ENCODE measurements at regions not wholly inside any gene's neighbourhood (a gene's known extent, or its start where the extent isn't known, plus 50 kb on each side); places are given as distances from the start of the nearest gene placed in this dataset.

DNA sequence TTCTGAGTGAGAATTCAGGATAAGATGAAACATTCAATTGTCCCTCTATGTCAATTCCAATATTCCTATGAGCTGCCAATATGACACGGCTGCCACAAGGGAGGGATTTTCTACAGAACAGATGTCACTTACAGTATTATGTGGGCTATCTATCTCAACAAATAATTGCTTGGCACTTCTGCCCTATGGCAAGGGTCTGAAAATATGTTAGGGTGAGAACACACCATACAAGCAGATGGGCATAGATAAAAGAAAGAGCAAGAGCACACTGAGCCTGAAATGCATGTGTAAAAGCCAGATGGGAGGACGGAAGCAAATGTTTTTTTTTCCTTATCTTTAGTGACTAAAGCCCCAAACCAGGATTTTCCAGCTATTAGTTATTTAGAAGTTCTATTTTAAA, 70.1 kb upstream of the TFEC start:
- Histone ChIP-seq H3K9me3 (ENCODE audit: control insufficient read depth in 2 of 2, insufficient read depth in 1 of 2, low read length in 1 of 2) (no peaks in the 10 kb centered on the region), H3K4me3 (ENCODE audit: low read length in 2 of 2) (no peak overlapping the region), H3K27ac (ENCODE audit: low read depth in 1 of 2, low read length in 1 of 2) (no peak overlapping the region), H3K36me3 (ENCODE audit: control insufficient read depth in 2 of 2, insufficient read depth in 2 of 2, low read length in 1 of 2) (no peaks in the 10 kb centered on the region), H3K4me1 (ENCODE audit: control insufficient read depth in 2 of 2, insufficient read depth in 2 of 2, low read length in 2 of 2) (no peaks in the 10 kb centered on the region), H3K27me3 (ENCODE audit: control insufficient read depth in 2 of 2, insufficient read depth in 1 of 2, low read length in 1 of 2) (no peaks in the 10 kb centered on the region)
- 97% methylated on average over 2 of the region's 2 CpGs for WGBS
- DNase-seq (ENCODE audit: low read depth in 6 of 9, low spot score in 9 of 9) = no peak

DNA sequence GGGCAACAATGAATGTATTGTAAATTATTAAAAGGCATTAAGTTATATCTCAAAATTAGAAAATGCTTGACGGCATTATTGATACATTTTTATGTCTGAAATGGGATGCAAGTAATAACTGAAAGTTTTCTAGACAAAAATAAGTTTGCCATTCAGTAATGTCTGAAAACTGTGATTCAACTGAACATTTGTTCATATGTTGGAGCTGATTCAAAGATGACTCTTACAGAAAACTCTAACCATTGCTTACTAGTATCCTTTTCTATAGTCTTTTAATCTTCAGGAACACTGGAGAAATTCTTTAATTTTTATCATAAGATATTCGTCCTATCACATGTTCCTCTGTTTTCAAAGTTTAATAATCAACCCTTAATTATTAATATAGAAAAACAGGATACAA, 71.1 kb upstream of the TFEC start:
- H3K27me3 ChIP-seq (ENCODE audit: control insufficient read depth in 2 of 2, insufficient read depth in 1 of 2, low read length in 1 of 2) = no peaks in the 10 kb centered on the region
- 94% methylated on average over 2 of the region's 2 CpGs for WGBS

DNA sequence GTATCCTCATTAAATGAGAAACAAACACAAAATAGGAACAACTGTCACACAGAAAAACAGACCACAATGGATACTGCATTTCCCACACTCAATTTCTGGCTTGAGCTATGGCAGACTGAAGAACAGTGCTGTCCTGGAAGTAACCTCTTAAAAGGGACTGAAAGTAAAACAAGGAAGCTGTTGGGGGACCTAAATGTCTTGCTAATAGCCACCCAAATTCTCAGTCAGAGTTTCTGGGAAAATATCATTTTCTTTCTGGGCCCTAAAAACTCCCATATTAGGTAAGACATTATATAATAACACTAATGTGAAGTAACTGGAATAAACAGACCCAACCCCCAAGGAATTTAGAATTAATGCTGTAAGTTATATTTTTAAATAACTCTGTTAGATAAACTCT, 80.9 kb upstream of the TFEC start:
- no peak overlapping the region for H3K27ac ChIP-seq (ENCODE audit: low read depth in 1 of 2, low read length in 1 of 2)
- H3K27me3 ChIP-seq (ENCODE audit: control insufficient read depth in 2 of 2, insufficient read depth in 1 of 2, low read length in 1 of 2) = no peaks in the 10 kb centered on the region
- no peak overlapping the region for H3K4me3 ChIP-seq (ENCODE audit: low read length in 2 of 2)
- no peaks in the 10 kb centered on the region for H3K9me3 ChIP-seq (ENCODE audit: control insufficient read depth in 2 of 2, insufficient read depth in 1 of 2, low read length in 1 of 2)
- H3K36me3 ChIP-seq (ENCODE audit: control insufficient read depth in 2 of 2, insufficient read depth in 2 of 2, low read length in 1 of 2) = no peaks in the 10 kb centered on the region
- no peak for DNase-seq (ENCODE audit: low read depth in 6 of 9, low spot score in 9 of 9)
- no peaks in the 10 kb centered on the region for H3K4me1 ChIP-seq (ENCODE audit: control insufficient read depth in 2 of 2, insufficient read depth in 2 of 2, low read length in 2 of 2)

More for the DNA sequence above, 71.1 kb upstream of the TFEC start:
- Histone ChIP-seq H3K27ac (ENCODE audit: low read depth in 1 of 2, low read length in 1 of 2) (no peak overlapping the region), H3K9me3 (ENCODE audit: control insufficient read depth in 2 of 2, insufficient read depth in 1 of 2, low read length in 1 of 2) (no peaks in the 10 kb centered on the region), H3K4me1 (ENCODE audit: control insufficient read depth in 2 of 2, insufficient read depth in 2 of 2, low read length in 2 of 2) (no peaks in the 10 kb centered on the region), H3K36me3 (ENCODE audit: control insufficient read depth in 2 of 2, insufficient read depth in 2 of 2, low read length in 1 of 2) (no peaks in the 10 kb centered on the region), H3K4me3 (ENCODE audit: low read length in 2 of 2) (no peak overlapping the region)
- DNase-seq (ENCODE audit: low read depth in 6 of 9, low spot score in 9 of 9) = no peak

DNA sequence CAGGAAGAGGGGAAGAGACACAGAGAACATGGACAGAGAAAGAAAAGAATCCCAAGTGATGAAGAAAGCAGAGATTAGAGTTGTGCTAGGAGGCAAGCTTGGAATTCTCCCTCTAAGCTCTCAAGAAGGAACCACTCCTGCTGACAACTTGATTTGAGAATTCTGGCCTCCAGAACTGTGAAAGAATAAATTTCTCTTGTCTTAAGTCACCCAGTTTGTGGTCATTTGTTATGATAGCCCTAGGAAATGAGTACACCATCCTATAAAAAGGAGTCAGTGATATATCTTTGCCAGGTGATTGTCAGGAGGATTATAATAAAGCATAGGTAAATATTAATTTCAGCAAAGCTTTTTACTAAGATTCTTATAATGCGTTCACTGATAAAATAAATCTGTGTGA, 82.7 kb upstream of the TFEC start:
- Histone ChIP-seq H3K4me3 (ENCODE audit: low read length in 2 of 2) (no peak overlapping the region), H3K36me3 (ENCODE audit: control insufficient read depth in 2 of 2, insufficient read depth in 2 of 2, low read length in 1 of 2) (no peaks in the 10 kb centered on the region), H3K4me1 (ENCODE audit: control insufficient read depth in 2 of 2, insufficient read depth in 2 of 2, low read length in 2 of 2) (no peaks in the 10 kb centered on the region), H3K27me3 (ENCODE audit: control insufficient read depth in 2 of 2, insufficient read depth in 1 of 2, low read length in 1 of 2) (no peaks in the 10 kb centered on the region), H3K9me3 (ENCODE audit: control insufficient read depth in 2 of 2, insufficient read depth in 1 of 2, low read length in 1 of 2) (no peaks in the 10 kb centered on the region), H3K27ac (ENCODE audit: low read depth in 1 of 2, low read length in 1 of 2) (no peak overlapping the region)
- DNase-seq (ENCODE audit: low read depth in 6 of 9, low spot score in 9 of 9) = no peak
- 99% methylated on average over 1 of the region's 1 CpG for WGBS

DNA sequence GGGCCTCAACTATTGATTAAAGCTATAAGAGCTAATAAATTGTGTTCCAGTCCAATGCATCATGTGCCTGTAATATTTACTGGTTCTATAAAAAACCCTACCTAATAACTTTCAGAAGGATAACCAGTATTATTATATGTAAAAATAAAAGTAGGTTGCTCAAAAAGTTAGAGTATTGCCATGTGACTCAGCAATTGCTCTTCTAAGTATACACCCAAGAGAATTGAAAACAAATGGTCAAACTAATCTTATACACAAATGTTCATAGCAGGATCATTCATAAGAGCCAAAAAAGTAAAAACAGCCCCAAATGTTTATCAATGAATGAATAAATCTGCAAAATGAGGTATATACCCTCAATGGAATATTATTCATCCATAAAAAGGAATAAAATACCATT, 89.5 kb upstream of the TES start:
- H3K27ac ChIP-seq (ENCODE audit: low read depth in 1 of 2, low read length in 1 of 2) = no peak overlapping the region
- H3K4me3 ChIP-seq (ENCODE audit: low read length in 2 of 2) = no peak overlapping the region

DNA sequence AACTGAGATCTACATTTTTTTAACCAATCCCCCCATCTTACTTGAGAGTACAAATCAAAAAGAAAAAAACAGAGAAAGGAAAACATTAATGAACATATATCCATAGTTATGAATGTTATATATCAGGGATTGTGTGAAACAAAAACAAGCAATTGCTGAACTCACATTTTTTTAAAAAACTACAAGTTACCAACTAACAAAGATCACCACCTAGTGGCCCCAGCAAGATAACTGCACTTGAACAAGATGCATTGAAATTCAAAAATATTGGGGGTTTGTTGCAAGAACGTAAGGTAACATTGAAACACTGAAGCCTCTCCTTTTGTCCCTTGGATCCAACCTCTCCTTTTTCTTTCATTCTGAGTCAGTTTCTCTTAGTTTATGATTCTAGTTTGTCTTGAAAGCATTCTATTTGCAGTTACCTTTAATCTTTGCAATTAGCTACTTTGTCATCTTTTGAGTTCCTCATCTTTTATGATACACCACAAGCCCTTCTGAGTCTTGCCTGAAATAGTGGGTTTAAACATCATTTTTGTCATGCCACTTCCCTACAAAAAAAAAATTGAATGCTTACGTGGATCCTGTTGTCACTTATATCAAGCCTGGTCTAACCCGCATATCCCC, 87.3 kb upstream of the TES start:
- 69% methylated on average over 3 of the region's 3 CpGs for WGBS
- Histone ChIP-seq H3K9me3 (ENCODE audit: control insufficient read depth in 2 of 2, insufficient read depth in 1 of 2, low read length in 1 of 2) (no peaks in the 10 kb centered on the region), H3K27ac (ENCODE audit: low read depth in 1 of 2, low read length in 1 of 2) (no peak overlapping the region), H3K4me3 (ENCODE audit: low read length in 2 of 2) (no peak overlapping the region), H3K27me3 (ENCODE audit: control insufficient read depth in 2 of 2, insufficient read depth in 1 of 2, low read length in 1 of 2) (no peaks in the 10 kb centered on the region), H3K4me1 (ENCODE audit: control insufficient read depth in 2 of 2, insufficient read depth in 2 of 2, low read length in 2 of 2) (no peaks in the 10 kb centered on the region), H3K36me3 (ENCODE audit: control insufficient read depth in 2 of 2, insufficient read depth in 2 of 2, low read length in 1 of 2) (no peaks in the 10 kb centered on the region)
- peak in 1 of 9 donors; percentile 8 for DNase-seq (ENCODE audit: low read depth in 6 of 9, low spot score in 9 of 9)

More for the DNA sequence above, 89.5 kb upstream of the TES start:
- DNase-seq (ENCODE audit: low read depth in 6 of 9, low spot score in 9 of 9) = no peak
- no peaks in the 10 kb centered on the region for H3K27me3 ChIP-seq (ENCODE audit: control insufficient read depth in 2 of 2, insufficient read depth in 1 of 2, low read length in 1 of 2)
- H3K36me3 ChIP-seq (ENCODE audit: control insufficient read depth in 2 of 2, insufficient read depth in 2 of 2, low read length in 1 of 2) = no peaks in the 10 kb centered on the region
- no peaks in the 10 kb centered on the region for H3K4me1 ChIP-seq (ENCODE audit: control insufficient read depth in 2 of 2, insufficient read depth in 2 of 2, low read length in 2 of 2)
- H3K9me3 ChIP-seq (ENCODE audit: control insufficient read depth in 2 of 2, insufficient read depth in 1 of 2, low read length in 1 of 2) = no peaks in the 10 kb centered on the region

DNA sequence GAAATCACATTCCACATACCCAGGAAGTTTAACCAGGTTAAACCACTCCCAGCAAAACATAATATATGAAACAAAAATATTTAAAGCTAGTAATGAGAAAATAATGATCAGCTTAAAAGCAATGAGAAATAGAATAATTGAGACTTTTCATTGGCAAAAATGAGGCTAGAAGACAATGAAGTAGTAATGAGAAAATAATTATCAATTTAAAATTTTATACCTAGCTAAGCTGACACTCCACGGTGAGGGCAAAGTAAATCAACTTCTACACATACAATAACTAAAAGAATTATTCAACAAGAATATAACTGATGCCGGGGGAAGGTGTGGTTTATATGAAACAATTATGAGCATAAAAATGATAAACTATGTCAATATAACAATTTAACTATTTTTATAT, 82.2 kb upstream of the TES start:
- H3K4me3 ChIP-seq (ENCODE audit: low read length in 2 of 2) = no peak overlapping the region
- 97% methylated on average over 2 of the region's 2 CpGs for WGBS

DNA sequence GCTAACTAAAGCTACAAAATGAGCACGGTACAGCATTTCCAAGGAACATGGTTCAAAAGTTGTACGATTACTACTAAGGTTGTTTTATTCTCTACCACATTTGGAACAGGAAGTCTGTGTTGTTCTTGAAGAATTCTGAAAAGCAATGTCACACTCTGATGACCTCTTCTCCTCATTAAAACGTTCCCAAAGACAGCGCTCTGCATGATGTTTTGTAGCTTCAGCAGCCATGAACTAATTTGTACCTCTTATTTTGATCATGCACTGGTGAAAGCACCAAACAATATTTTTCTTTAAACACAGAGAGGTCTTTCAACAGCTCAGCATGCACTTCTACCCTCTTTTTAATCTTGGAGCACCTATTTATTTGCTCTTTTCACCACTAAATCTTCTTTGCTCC, 75.0 kb upstream of the TES start:
- 72% methylated on average over 4 of the region's 4 CpGs for WGBS
- Histone ChIP-seq H3K9me3 (ENCODE audit: control insufficient read depth in 2 of 2, insufficient read depth in 1 of 2, low read length in 1 of 2) (no peaks in the 10 kb centered on the region), H3K36me3 (ENCODE audit: control insufficient read depth in 2 of 2, insufficient read depth in 2 of 2, low read length in 1 of 2) (no peaks in the 10 kb centered on the region), H3K27ac (ENCODE audit: low read depth in 1 of 2, low read length in 1 of 2) (no peak overlapping the region), H3K4me1 (ENCODE audit: control insufficient read depth in 2 of 2, insufficient read depth in 2 of 2, low read length in 2 of 2) (no peaks in the 10 kb centered on the region), H3K4me3 (ENCODE audit: low read length in 2 of 2) (no peak overlapping the region), H3K27me3 (ENCODE audit: control insufficient read depth in 2 of 2, insufficient read depth in 1 of 2, low read length in 1 of 2) (no peaks in the 10 kb centered on the region)
- DNase-seq (ENCODE audit: low read depth in 6 of 9, low spot score in 9 of 9) = no peak

More for the DNA sequence above, 82.2 kb upstream of the TES start:
- no peak for DNase-seq (ENCODE audit: low read depth in 6 of 9, low spot score in 9 of 9)
- Histone ChIP-seq H3K27ac (ENCODE audit: low read depth in 1 of 2, low read length in 1 of 2) (no peak overlapping the region), H3K4me1 (ENCODE audit: control insufficient read depth in 2 of 2, insufficient read depth in 2 of 2, low read length in 2 of 2) (no peaks in the 10 kb centered on the region), H3K27me3 (ENCODE audit: control insufficient read depth in 2 of 2, insufficient read depth in 1 of 2, low read length in 1 of 2) (no peaks in the 10 kb centered on the region), H3K36me3 (ENCODE audit: control insufficient read depth in 2 of 2, insufficient read depth in 2 of 2, low read length in 1 of 2) (no peaks in the 10 kb centered on the region), H3K9me3 (ENCODE audit: control insufficient read depth in 2 of 2, insufficient read depth in 1 of 2, low read length in 1 of 2) (no peaks in the 10 kb centered on the region)

DNA sequence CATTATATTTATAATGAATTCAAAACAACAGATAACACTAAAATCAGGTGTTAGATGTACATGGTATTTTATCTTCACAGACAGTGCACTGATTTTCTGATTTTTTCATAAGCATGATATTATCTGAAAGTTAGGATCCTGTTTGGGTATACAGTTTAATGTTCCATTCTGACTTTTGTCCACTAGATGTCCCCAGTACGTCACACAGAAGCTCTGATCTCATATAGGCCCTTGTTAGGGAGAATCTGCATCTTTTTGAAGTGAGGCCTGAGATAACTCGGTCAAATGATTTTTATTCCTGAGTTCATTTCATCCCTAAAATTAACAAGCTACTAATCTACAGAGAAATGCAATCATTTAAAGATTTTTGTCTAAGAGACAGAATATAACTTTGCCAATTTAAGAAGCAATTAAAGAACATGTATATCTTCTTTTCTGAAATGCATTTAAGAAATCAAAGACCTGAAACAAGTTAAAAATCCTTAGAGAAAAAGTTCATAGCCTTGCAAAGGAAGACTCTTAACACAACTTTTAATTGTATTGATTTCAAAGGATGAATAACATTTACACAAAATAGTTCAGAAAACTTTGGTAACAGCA, 72.0 kb upstream of the TES start:
- no peak overlapping the region for H3K4me3 ChIP-seq (ENCODE audit: low read length in 2 of 2)
- no peaks in the 10 kb centered on the region for H3K9me3 ChIP-seq (ENCODE audit: control insufficient read depth in 2 of 2, insufficient read depth in 1 of 2, low read length in 1 of 2)
- DNase-seq (ENCODE audit: low read depth in 6 of 9, low spot score in 9 of 9) = peak; percentile 36 to 81 (median 50)
- H3K27me3 ChIP-seq (ENCODE audit: control insufficient read depth in 2 of 2, insufficient read depth in 1 of 2, low read length in 1 of 2) = no peaks in the 10 kb centered on the region
- H3K4me1 ChIP-seq (ENCODE audit: control insufficient read depth in 2 of 2, insufficient read depth in 2 of 2, low read length in 2 of 2) = peaks cover 0 to 5% of the 10 kb centered on the region in 2 donors
- H3K27ac ChIP-seq (ENCODE audit: low read depth in 1 of 2, low read length in 1 of 2) = no peak overlapping the region
- H3K36me3 ChIP-seq (ENCODE audit: control insufficient read depth in 2 of 2, insufficient read depth in 2 of 2, low read length in 1 of 2) = no peaks in the 10 kb centered on the region
- WGBS = 17% methylated on average over 2 of the region's 2 CpGs

All from thymus (tissue), 11 donors.